Psoas muscle (tissue), 7 donors: ENCODE measurements at regions not wholly inside any gene's neighbourhood (a gene's known extent, or its start where the extent isn't known, plus 50 kb on each side); places are given as distances from the start of the nearest gene placed in this dataset.

Experiments
- ATAC-seq, 4 donors: fragments of 200-7000 bp; cut with Tn5 transposase; one replicate each; pipeline ENCODE4 v1.9.1; 2020; ENCODE audit warnings: moderate library complexity in 3 of 4, mild to moderate bottlenecking in 2 of 4
- DNase-seq, 2 donors: peaks; one replicate each; pipeline ENCODE4 v3.0.0-alpha.2; 2020
- H3K27ac ChIP-seq: fragments of 200-600 bp; one replicate; pipeline ENCODE4 v1.8.0; 2022
- H3K27me3 ChIP-seq, 3 donors: fragments of 200-600 bp in 1 of 3; one replicate each; pipeline versions ENCODE4 v1.6.1 to v1.8.0; 2013 to 2022; ENCODE audit warnings: low read length in 2 of 3, mild to moderate bottlenecking in 2 of 3, moderate library complexity in 1 of 3; ENCODE audit not compliant: insufficient read depth in 3 of 3
- H3K36me3 ChIP-seq, 2 donors: fragments of 200-600 bp in 1 of 2; one replicate each; pipeline versions ENCODE4 v1.6.1 to v1.8.0; 2013 to 2022; ENCODE audit warnings: low read depth in 1 of 2, mild to moderate bottlenecking in 1 of 2, moderate library complexity in 1 of 2; ENCODE audit not compliant: insufficient read depth in 1 of 2
- H3K4me1 ChIP-seq: fragments of 200-600 bp; one replicate; pipeline ENCODE4 v1.8.0; 2022
- H3K4me3 ChIP-seq: fragments of 200-600 bp; one replicate; pipeline ENCODE4 v1.8.0; 2022; ENCODE audit warnings: mild to moderate bottlenecking
- H3K9me3 ChIP-seq: fragments of 200-600 bp; one replicate; pipeline ENCODE4 v1.8.0; 2022
- WGBS, 3 donors: extraction: QIAGEN DNeasy Blood & Tissue Kit; methylation state at CpG; one replicate each; pipeline versions ENCODE4 v1.1.6 to v1.1.7; 2013; 5-methylcytosine and 5-hydroxymethylcytosine counted together
- intact Hi-C, 2 donors: fragments of 100-400 bp; cut with DNase I; formaldehyde crosslinking; loops; one replicate each; pipeline versions ENCODE4 v1.11.0 to v1.14.2; 2022
- TF ChIP-seq, protein P1 (sequence below): fragments of 200-600 bp; IDR thresholded peaks from one replicate; pipeline ENCODE4 v1.8.0; 2022; ENCODE audit warnings: antibody characterized with exemption
- donor health status: healthy with polysubstance abuse.
- donor health status: DM: no; HTN: no; CAD: no; lungs with moderate emphysema.
- donor health status: Bipolar disorder and iron deficiency.
- donor health status: healthy.
- donor health status: DM: yes; HTN: yes; CAD: no.
- donor health status: DM: no; HTN: no; CAD: no.
- donor health status: DM: yes; HTN: yes; CAD: no.

DNA sequence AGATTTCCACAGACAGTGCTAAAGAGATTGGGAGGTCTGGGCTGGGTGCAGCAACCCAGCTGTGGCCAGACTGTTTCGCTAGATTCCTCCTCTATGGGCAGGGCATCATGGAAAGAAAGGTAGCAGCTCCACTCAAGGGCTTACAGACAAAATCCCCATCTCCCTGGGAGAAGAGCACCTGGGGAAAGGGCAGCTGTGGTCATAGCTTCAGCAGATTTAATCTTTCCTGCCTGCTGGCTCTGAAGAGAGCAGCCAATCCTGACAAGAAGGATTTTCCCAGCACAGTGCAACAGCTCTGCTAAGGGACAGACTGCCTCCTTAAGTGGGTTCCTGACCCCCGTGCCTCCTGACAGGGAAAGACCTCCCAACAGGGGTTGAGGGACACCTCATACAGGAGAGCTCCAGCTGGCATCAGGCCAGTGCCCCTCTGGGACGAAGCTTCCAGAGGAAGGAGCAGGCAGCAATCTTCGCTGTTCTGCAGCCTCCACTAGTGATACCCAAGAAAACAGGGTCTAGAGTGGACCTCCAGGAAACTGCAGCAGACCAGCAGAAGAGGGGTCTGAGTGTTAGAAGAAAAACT lies 1379.3 kb upstream of the ACO1 start:
- DNase-seq, result no peak
- TF ChIP-seq, protein P1, sequence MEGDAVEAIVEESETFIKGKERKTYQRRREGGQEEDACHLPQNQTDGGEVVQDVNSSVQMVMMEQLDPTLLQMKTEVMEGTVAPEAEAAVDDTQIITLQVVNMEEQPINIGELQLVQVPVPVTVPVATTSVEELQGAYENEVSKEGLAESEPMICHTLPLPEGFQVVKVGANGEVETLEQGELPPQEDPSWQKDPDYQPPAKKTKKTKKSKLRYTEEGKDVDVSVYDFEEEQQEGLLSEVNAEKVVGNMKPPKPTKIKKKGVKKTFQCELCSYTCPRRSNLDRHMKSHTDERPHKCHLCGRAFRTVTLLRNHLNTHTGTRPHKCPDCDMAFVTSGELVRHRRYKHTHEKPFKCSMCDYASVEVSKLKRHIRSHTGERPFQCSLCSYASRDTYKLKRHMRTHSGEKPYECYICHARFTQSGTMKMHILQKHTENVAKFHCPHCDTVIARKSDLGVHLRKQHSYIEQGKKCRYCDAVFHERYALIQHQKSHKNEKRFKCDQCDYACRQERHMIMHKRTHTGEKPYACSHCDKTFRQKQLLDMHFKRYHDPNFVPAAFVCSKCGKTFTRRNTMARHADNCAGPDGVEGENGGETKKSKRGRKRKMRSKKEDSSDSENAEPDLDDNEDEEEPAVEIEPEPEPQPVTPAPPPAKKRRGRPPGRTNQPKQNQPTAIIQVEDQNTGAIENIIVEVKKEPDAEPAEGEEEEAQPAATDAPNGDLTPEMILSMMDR, result no peak
- intact Hi-C loops, result no loop called here
- Histone ChIP-seq H3K4me1 (no peaks in the 10 kb centered on the region), H3K4me3 (no peak overlapping the region), H3K9me3 (no peaks in the 10 kb centered on the region), H3K36me3 (no peaks in the 10 kb centered on the region), H3K27me3 (no peaks in the 10 kb centered on the region), H3K27ac (no peak overlapping the region)
- WGBS, 3 donors, result 79 to 88% (median 87%) methylated on average over 4 of the region's 4 CpGs
- no peak for ATAC-seq

GRCh38 chr9:31013371-31013770 lies 1371.1 kb upstream of the ACO1 start:
- H3K27ac ChIP-seq, result no peak overlapping the region
- H3K9me3 ChIP-seq, result no peaks in the 10 kb centered on the region
- no peak overlapping the region for H3K4me3 ChIP-seq
- H3K4me1 ChIP-seq, result no peaks in the 10 kb centered on the region
- no peaks in the 10 kb centered on the region for H3K36me3 ChIP-seq
- DNase-seq (no peak), ATAC-seq (no peak)
- intact Hi-C loops, result no loop called here
- no peaks in the 10 kb centered on the region for H3K27me3 ChIP-seq
- TF ChIP-seq, protein P1, result no peak

- 54 to 63% (median 59%) methylated on average over 3 of the region's 3 CpGs for WGBS, 3 donors
- H3K27ac ChIP-seq, result no peak overlapping the region
- no peaks in the 10 kb centered on the region for H3K36me3 ChIP-seq
- TF ChIP-seq, protein P1, result no peak
- no peaks in the 10 kb centered on the region for H3K4me1 ChIP-seq
- DNase-seq (no peak), ATAC-seq (no peak)
- H3K4me3 ChIP-seq, result no peak overlapping the region
- no peaks in the 10 kb centered on the region for H3K27me3 ChIP-seq
- intact Hi-C loops, result no loop called here
- no peaks in the 10 kb centered on the region for H3K9me3 ChIP-seq
Measured at GRCh38 chr9:31023847-31024246, 1360.6 kb upstream of the ACO1 start.

GRCh38 chr9:31027678-31028077 lies 1356.8 kb upstream of the ACO1 start:
- Histone ChIP-seq H3K36me3 (no peaks in the 10 kb centered on the region), H3K4me3 (no peak overlapping the region), H3K27ac (no peak overlapping the region), H3K4me1 (no peaks in the 10 kb centered on the region), H3K27me3 (no peaks in the 10 kb centered on the region), H3K9me3 (no peaks in the 10 kb centered on the region)
- ATAC-seq (no peak), DNase-seq (no peak)
- 55 to 60% (median 57%) methylated on average over 1 of the region's 1 CpG for WGBS, 3 donors
- intact Hi-C loops, result no loop called here
- TF ChIP-seq, protein P1, result no peak

- H3K27me3 ChIP-seq, result no peaks in the 10 kb centered on the region
- ATAC-seq (no peak), DNase-seq (no peak)
- no peak overlapping the region for H3K4me3 ChIP-seq
- 92 to 98% (median 95%) methylated on average over 8 of the region's 8 CpGs for WGBS, 3 donors
- H3K36me3 ChIP-seq, result no peaks in the 10 kb centered on the region
- H3K27ac ChIP-seq, result no peak overlapping the region
- no peaks in the 10 kb centered on the region for H3K4me1 ChIP-seq
- intact Hi-C loops, result no loop called here
- H3K9me3 ChIP-seq, result no peaks in the 10 kb centered on the region
- TF ChIP-seq, protein P1, result no peak
Measured at GRCh38 chr9:31028137-31028536, 1356.3 kb upstream of the ACO1 start.
